ENCODE measurements at regions not wholly inside any gene's neighbourhood (a gene's known extent, or its start where the extent isn't known, plus 50 kb on each side); places are given as distances from the start of the nearest gene placed in this dataset.
A peak's percentile ranks its signal among the peaks of the same experiment; 100 is the strongest.

DNA sequence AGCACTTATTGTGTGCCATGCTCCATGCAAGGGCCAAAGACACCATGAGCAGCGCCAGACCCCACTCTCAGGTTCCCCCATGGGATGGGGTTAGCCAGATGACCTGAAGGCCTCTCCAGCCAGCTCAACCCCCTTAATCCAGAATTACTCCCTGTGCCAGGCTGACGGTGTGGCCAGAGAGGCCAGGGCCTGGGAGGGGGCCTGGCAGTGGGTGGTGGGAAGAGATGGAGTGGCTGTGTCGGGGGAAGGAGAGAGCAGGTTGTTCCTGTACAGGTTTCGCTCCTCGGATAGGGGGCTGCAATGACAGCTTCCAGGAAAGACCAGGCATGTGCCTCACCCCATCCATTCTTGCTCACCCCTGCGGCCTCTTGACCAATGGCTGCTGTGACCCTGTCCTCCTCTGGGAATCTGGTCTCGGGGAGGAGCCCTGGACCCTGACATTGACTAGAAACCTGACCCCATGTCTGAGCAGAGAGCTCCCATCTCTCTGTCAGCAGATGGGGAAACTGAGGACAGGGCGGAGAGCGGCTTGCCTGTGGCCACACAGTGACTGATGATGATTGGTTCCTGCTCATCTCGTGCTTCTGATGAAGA, 345.3 kb downstream of the MATN1 start:
- no peak for TF ChIP-seq JUND (IDR thresholded peaks at IDR 0.05; ENCODE audit: low read depth)
- in situ Hi-C loops (cut with HindIII; ENCODE audit: low pct_unique_long_range_greater_than_20kb, low sequenced_read_pairs), result no loop called here
- DNase-seq (ENCODE audit: low read depth in 1 of 2, low spot score in 1 of 2), result no peak

DNA sequence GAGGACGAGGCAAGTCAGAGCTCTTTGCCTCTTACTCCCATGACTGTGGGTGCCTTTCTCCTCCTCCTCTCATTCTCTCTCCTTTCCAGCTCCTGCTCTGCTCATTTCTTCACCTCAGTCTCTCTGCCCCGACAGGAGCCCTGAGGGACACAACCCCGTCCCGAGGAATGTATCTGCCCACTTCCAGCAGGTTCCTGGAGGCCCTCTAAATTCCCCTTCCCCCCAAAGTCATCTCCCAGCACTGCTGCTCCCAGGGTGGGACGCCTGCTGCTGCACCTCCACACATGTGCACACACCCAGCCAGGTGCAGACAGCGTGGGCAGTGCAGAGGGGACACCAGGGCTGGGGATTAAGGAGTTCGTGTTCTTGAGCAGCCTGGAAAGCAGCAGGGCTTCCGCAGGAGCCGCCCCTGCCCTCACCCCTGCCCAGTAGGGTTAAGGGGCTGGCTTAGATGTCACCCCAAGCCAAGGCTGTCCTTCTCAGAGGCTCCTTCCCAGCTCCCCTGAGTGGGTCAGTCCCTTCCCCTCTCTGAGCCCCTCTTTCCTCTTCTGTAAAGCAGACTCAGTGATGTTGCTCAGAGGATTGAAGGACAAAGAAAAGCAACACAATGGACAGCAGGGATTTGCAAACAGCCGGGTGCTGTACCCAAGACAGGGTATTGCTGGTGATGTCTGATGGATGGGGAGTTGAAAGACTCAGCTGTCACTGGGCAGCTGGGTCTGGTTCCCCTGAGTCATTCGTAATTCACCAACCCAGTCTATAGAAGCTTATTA, 346.0 kb downstream of the MATN1 start:
- in situ Hi-C loops (cut with HindIII; ENCODE audit: low pct_unique_long_range_greater_than_20kb, low sequenced_read_pairs), result no loop called here

DNA sequence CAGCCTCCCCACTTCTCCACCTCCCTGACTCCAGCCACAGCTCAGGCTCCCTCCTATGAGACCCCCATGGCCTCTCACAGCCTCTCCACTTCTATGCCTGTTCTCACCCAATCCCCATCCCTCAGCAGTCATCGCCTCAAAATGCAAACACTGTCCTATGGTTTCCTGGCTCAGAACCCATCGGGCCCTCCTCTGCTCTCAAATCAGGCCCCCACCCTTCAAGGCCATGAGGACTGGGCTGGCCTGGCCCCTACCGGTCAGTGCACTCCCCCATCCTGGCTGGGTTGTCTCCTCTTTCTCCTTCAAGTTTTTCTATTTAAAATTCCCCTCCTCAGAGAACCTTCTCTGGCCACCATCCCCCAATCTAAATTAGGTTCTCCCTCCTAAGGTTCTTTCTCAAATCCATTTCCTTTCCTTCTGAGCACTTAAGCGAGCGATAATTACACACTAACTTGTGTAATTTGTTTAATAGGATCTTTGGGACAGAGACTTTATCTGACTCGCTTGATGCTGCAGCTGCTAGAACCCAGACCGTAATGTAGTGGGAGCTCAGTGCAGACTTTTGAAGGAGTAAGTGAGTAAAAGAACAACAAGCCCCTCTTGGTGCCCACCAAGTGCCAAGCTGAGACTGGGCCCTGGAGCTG, 347.2 kb downstream of the MATN1 start:
- no peak for DNase-seq (ENCODE audit: low read depth in 1 of 2, low spot score in 1 of 2)
- no peak for TF ChIP-seq JUND (IDR thresholded peaks at IDR 0.05; ENCODE audit: low read depth)
- in situ Hi-C loops (cut with HindIII; ENCODE audit: low pct_unique_long_range_greater_than_20kb, low sequenced_read_pairs), result no loop called here

More for the DNA sequence above, 346.0 kb downstream of the MATN1 start:
- DNase-seq (ENCODE audit: low read depth in 1 of 2, low spot score in 1 of 2), result no peak
- no peak for TF ChIP-seq JUND (IDR thresholded peaks at IDR 0.05; ENCODE audit: low read depth)

DNA sequence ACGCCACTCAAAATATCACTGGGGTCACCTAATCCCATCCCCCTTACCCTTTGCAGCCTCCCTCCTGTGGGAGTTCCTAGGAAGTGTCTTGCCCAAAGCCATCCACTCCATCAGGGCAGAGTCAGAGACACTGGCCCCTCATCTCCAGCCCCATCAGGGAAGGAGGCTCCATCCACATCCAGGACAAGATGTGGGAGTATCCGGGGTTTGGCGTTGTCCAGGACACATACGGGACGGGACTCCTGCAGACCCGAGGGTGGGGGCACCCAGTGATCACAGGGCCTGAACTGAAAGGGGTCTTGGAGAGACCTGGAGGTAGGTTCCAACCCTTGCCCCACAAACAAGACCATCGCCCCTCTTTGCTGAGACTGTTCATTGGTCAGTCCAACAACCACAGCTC, 348.2 kb downstream of the MATN1 start:
- TF ChIP-seq JUND (IDR thresholded peaks at IDR 0.05; ENCODE audit: low read depth), result no peak
- DNase-seq (ENCODE audit: low read depth in 1 of 2, low spot score in 1 of 2), result no peak
- in situ Hi-C loops (cut with HindIII; ENCODE audit: low pct_unique_long_range_greater_than_20kb, low sequenced_read_pairs), result no loop called here

DNA sequence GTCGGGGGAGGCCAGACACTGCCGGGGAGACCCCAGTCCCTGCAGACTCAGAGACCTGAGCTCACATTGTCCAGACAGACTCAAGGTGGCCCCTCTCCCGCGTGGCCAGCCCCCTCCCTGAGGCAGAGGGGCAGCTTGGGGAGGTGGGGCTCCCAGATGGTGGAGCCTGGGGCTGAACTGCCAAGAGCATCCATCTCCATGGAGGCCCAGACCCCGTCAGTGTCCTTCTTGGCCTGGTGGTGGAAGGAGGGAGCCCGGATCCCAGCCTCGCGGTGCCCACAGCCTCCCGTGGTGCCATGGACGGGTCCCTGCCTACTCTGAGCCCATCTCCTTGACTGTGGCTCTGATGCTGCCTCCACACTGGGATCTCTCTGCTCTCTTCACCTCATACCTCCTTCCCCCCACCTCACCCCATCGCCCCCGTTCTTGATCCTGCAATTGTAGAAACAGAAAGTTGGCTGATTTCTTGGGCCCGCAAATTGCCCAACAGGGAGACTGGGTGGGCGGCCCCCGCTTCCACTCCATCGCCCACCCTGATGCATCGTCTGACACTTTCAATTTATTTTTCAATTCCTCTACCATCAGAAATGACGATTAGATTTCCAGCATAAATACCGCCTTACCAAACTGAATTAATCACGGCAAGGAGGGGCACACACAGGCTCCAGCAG, 348.9 kb downstream of the MATN1 start:
- no peak for DNase-seq (ENCODE audit: low read depth in 1 of 2, low spot score in 1 of 2)
- TF ChIP-seq JUND (IDR thresholded peaks at IDR 0.05; ENCODE audit: low read depth), result no peak
- in situ Hi-C loops (cut with HindIII; ENCODE audit: low pct_unique_long_range_greater_than_20kb, low sequenced_read_pairs), result no loop called here

DNA sequence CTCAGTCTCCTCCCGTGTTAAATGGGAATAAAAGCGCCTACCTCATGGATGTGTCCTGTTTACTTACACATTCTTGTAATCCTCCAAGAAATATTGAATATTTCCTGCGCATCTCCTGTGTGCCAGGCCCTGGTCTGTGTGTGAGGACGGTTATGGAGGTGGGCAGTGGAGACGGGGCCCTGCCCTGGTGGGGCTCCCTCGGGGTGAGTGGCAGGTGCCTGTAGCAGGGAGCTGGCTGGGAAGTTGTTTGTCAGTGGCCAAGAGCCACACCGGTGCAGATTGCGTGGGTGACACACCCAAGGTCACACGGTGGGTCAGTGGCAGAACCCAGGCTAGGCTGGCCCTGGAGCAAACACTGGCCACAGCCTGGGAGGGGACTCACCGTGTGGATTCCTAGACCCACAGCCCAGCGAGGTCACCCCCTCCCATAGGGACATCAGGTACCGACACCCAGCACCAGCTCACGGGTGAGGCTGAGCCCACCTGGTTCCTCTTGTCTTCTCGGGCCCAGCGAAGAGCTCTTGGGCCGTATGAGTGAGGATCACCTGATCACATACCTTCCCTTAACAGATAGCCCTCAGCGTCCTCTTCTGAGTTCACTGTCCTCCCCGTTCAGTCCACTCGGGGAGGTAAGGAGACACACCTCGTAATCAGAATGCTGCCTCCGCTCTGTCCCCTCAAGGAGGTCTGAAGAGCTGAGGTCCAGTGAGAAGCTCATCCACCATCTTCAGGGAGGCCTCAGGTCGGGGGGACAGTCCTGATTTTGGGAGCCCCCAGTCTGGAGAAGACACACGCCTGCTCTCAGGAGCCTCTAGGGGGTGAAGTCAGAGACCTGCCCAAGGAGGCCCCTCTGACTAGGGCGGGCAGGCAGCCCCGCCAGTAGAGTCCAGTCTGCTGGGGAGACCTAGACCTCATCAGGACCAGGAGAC, 349.6 kb downstream of the MATN1 start:
- in situ Hi-C loops (cut with HindIII; ENCODE audit: low pct_unique_long_range_greater_than_20kb, low sequenced_read_pairs), result no loop called here
- no peak for TF ChIP-seq JUND (IDR thresholded peaks at IDR 0.05; ENCODE audit: low read depth)
- no peak for DNase-seq (ENCODE audit: low read depth in 1 of 2, low spot score in 1 of 2)

DNA sequence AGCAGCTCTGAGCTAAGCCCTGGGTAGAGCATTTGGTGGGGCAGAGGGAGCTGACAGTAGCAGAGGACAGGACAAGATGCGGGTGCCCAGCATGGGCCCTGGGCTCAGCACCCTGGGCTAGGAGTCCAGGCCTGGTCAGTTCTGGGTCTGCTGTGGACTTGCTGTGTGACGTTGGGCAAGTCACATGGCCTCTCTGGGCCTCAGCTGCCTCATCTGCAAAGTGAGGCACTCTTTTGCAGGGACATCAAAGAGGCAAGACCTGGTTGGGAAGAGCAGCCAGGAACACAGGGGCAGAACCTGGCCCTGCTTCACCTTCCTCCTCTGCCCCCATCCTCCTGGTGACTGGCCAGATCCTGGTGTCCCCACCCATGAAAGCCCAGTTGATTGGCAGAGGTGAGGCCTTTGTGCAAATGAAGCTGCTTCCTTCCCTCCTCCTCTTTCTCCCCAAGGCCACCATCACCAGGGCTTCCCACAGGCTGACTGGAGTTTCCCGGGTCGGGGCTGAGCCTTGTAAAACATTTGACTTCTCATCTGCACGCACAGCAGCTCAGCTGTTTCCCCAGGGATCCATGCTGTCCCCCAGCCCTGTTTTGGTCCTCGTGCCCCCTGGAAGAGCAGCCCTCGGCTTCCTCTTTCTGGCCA, 350.5 kb downstream of the MATN1 start:
- peak in 1 of 2 experiments; percentile 55 for DNase-seq (ENCODE audit: low read depth in 1 of 2, low spot score in 1 of 2)
- TF ChIP-seq JUND (IDR thresholded peaks at IDR 0.05; ENCODE audit: low read depth), result no peak
- in situ Hi-C loops (cut with HindIII; ENCODE audit: low pct_unique_long_range_greater_than_20kb, low sequenced_read_pairs), result no loop called here

DNA sequence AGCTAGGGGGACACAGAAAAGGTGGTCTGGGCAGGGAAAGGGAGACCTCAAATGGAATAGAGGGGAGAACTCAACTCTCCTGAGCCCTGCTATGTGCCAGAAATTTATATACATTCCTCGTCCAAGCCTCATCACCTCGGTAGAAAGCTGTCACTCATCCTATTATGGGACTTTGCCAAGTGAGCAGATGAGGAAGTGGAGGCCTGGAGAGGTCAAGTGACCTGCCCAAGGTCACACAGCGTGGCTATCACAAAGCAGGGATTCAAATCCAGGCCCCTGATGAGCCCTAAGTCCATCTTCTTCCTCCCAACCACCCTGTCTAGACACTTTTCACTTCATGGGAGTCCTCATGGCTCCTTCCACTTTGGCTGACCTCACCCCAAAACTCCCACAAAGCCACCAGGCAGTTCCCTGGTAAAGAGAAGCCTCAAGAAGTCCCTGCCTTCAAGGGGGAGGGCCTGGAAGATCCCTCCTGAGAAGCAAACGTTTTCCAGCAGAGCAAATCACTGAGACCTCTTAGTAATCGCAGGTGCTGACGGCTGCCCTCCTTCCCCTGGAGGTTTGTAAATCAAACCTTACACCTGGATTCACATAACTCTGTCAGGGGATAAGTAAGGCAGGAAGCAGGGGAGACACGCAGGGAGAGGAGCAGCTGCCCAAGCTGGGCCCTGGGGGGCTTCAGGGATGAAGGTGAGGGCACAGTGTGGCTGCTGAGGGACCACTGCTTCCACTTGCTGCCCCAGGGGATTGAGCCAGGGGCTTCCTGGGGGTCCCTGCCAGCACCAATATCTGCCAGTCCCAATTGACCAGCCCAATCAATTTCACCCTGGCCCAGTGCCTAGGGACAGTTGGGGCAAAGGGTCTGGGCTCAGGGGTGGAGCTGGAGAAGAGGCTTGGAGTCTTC, 351.2 kb downstream of the MATN1 start:
- in situ Hi-C loops (cut with HindIII; ENCODE audit: low pct_unique_long_range_greater_than_20kb, low sequenced_read_pairs), result no loop called here
- DNase-seq (ENCODE audit: low read depth in 1 of 2, low spot score in 1 of 2), result no peak
- TF ChIP-seq JUND (IDR thresholded peaks at IDR 0.05; ENCODE audit: low read depth), result no peak

DNA sequence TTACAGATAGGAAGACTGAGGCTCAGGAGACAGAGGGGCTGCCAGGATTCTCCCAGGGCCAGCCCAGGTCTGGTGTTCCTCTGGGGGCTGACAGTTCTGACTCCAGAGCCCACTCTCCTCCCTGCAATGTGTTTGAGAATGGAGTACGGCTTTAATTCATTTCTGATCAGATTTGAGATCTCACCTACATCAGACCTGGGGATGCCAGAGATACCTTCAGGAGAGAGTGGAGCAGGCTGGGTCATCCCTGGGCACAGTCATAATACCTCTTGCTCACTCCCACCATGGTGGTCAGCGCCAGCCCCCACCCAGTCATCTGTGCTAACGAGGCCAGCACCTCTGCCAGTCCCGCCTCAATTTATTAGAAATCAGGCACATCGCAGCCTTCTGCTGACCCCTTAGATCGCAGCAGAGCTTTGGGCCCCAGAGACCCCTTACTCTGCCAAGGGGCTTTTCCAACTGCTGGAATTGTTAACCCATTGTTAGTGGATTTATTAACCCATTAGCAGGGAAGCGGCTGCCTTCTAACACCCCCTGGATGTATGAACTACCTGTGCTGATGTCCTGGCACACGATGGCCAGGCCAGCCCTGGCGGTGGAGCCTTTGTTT, 352.1 kb downstream of the MATN1 start:
- in situ Hi-C loops (cut with HindIII; ENCODE audit: low pct_unique_long_range_greater_than_20kb, low sequenced_read_pairs), result no loop called here
- TF ChIP-seq JUND (IDR thresholded peaks at IDR 0.05; ENCODE audit: low read depth), result no peak
- no peak for DNase-seq (ENCODE audit: low read depth in 1 of 2, low spot score in 1 of 2)

DNA sequence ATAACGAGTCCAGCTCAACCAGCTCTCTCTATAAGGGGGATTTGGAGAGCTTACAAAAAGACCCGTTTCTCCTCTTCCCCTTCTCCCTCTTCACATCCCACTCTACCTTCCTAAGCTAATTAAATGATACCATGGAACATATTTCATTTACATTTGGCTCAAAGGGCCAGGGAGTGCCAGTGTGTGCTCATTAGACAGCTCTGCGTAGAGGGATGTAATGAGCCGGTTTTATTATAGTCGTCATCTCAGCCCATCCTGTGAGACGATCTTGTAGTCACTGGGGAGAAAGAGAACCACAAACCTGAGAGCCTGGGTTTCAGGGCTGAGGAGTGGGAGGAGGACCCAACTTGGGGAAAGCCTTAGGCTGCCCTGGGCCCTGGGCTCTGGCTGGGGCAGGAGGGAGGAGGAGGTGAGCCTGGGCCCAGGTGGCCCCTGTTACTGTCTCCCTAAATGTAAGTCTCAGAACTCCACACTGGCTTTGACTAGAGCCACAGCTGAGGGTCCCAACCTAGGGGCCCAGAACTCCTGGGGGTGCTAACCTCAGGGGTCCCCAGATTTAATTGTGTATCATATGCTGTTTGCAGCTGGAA, 354.6 kb downstream of the MATN1 start:
- no peak for DNase-seq (ENCODE audit: low read depth in 1 of 2, low spot score in 1 of 2)
- TF ChIP-seq JUND (IDR thresholded peaks at IDR 0.05; ENCODE audit: low read depth), result no peak
- in situ Hi-C loops (cut with HindIII; ENCODE audit: low pct_unique_long_range_greater_than_20kb, low sequenced_read_pairs), result no loop called here

All from T47D (cell line).